HCT116 (cell line): ENCODE measurements at regions not wholly inside any gene's neighbourhood (a gene's known extent, or its start where the extent isn't known, plus 50 kb on each side); places are given as distances from the start of the nearest gene placed in this dataset.

Experiments
- ATAC-seq: fragments of 200-7000 bp; cut with Tn5 transposase; 2 replicates; pipeline ENCODE4 v1.9.1; 2020; ENCODE audit warnings: mild to moderate bottlenecking, moderate library complexity
- BruUV-seq: library from RNA; stranded (reverse); fragments of 400-500 nt; replicated peaks from 2 replicates; lab custom pipeline; 2021; lab: Mats Ljungman, UMichigan
- CTCF ChIA-PET: fragments of 300-600 bp; sonication (Branson Sonifier 250); formaldehyde crosslinking; loops from one replicate; lab custom pipeline; 2021; ENCODE audit warnings: antibody characterized with exemption; lab: Charles Lee
- POLR2A ChIA-PET: fragments of 300-600, 350-600 bp; sonication (Branson Sonifier 250); formaldehyde crosslinking; loops from one replicate; lab custom pipeline; 2021; ENCODE audit warnings: antibody characterized with exemption; lab: Charles Lee
- RAD21 ChIA-PET, 2 experiments: fragments of 300-600 bp; sonication (Branson Sonifier 250); formaldehyde crosslinking; loops; one replicate each; lab custom pipeline; 2023; ENCODE audit warnings: low total read pairs in 2 of 2; ENCODE audit not compliant: uncharacterized antibody in 2 of 2, unreplicated experiment in 2 of 2, low non-redundant PET in 1 of 2; lab: Charles Lee
- DNase-seq: peaks from one replicate; pipeline ENCODE4 v3.0.0-alpha.2; 2010; ENCODE audit warnings: low read depth, low spot score
- H2AFZ ChIP-seq: fragments of 200-600 bp; shearing (Covaris generic), sonication (generic); 2 replicates; pipeline ENCODE4 v1.6.1; 2017; ENCODE audit warnings: low read depth, mixed run types, mixed read lengths, antibody characterized with exemption, low read length; ENCODE audit not compliant: poor library complexity, severe bottlenecking
- H3K27ac ChIP-seq: 2 replicates; pipeline ENCODE4 v1.5.1; 2012; ENCODE audit warnings: low read depth, low read length
- H3K27me3 ChIP-seq: fragments of 200-600 bp; sonication (generic); 2 replicates; pipeline ENCODE4 v1.6.1; 2016; ENCODE audit warnings: mixed run types, low read length, mixed read lengths; ENCODE audit not compliant: insufficient read depth
- H3K36me3 ChIP-seq, 2 experiments: fragments of 200-500 bp in 1 of 2; fragments of 200-600 bp in 1 of 2; sonication (Bioruptor generic) in 1 of 2; sonication (generic) in 1 of 2; 2 replicates each; pipeline versions ENCODE4 v1.5.1 to v1.6.1; 2014 to 2016; ENCODE audit warnings: low read length in 2 of 2, inconsistent platforms in 1 of 2, mixed read lengths in 1 of 2, mixed run types in 1 of 2; ENCODE audit not compliant: insufficient read depth in 2 of 2, control insufficient read depth in 1 of 2
- H3K4me1 ChIP-seq, 2 experiments: fragments of 200-600 bp in 1 of 2; sonication (generic) in 1 of 2; 2 replicates each; pipeline versions ENCODE4 v1.5.1 to v1.6.1; 2012 to 2017; ENCODE audit warnings: low read length in 2 of 2, inconsistent platforms in 1 of 2, mild to moderate bottlenecking in 1 of 2, mixed read lengths in 1 of 2, mixed run types in 1 of 2, moderate library complexity in 1 of 2; ENCODE audit not compliant: insufficient read depth in 2 of 2, control insufficient read depth in 1 of 2
- H3K4me2 ChIP-seq: fragments of 200-600 bp; sonication (generic); 2 replicates; pipeline ENCODE4 v1.6.1; 2017; ENCODE audit warnings: mixed run types, low read length, mixed read lengths
- H3K4me3 ChIP-seq, 2 experiments: fragments of 200-600 bp in 1 of 2; sonication (generic) in 1 of 2; replicated peaks in 1 of 2; 2 replicates each; pipeline ENCODE4 v1.5.1; 2011 to 2016; ENCODE audit warnings: low read length in 2 of 2, control low read depth in 1 of 2, low read depth in 1 of 2, mild to moderate bottlenecking in 1 of 2, mixed read lengths in 1 of 2, mixed run types in 1 of 2
- H3K79me2 ChIP-seq: fragments of 200-600 bp; sonication (generic); 2 replicates; pipeline ENCODE4 v1.6.1; 2017; ENCODE audit warnings: mild to moderate bottlenecking, mixed run types, low read length, moderate library complexity, mixed read lengths; ENCODE audit not compliant: insufficient read depth
- H3K9ac ChIP-seq: fragments of 200-600 bp; sonication (generic); 2 replicates; pipeline ENCODE4 v1.6.1; 2016; ENCODE audit warnings: low read length, mixed read lengths
- H3K9me2 ChIP-seq: fragments of 200-600 bp; sonication (generic), shearing (Covaris generic); 2 replicates; pipeline ENCODE4 v1.6.1; 2017; ENCODE audit warnings: mixed run types, mild to moderate bottlenecking, moderate library complexity; ENCODE audit not compliant: insufficient read depth
- H3K9me3 ChIP-seq, 2 experiments: fragments of 200-500 bp in 1 of 2; fragments of 200-600 bp in 1 of 2; sonication (Bioruptor generic) in 1 of 2; sonication (generic) in 1 of 2; 2 replicates each; pipeline ENCODE4 v1.6.1; 2014 to 2017; ENCODE audit warnings: low read length in 2 of 2, mixed read lengths in 2 of 2, inconsistent platforms in 1 of 2, low read depth in 1 of 2, mild to moderate bottlenecking in 1 of 2, mixed run types in 1 of 2, moderate library complexity in 1 of 2; ENCODE audit not compliant: control insufficient read depth in 1 of 2, insufficient read depth in 1 of 2
- H4K20me1 ChIP-seq: fragments of 200-600 bp; sonication (generic), shearing (Covaris generic); 2 replicates; pipeline ENCODE4 v1.6.1; 2017; ENCODE audit warnings: mixed run types, mild to moderate bottlenecking, moderate library complexity; ENCODE audit not compliant: insufficient read depth
- CBX3 ChIP-seq: IDR thresholded peaks from 2 replicates; pipeline ENCODE4 v1.6.1; 2012; ENCODE audit warnings: low read depth
- CEBPB ChIP-seq: IDR thresholded peaks from 2 replicates; pipeline ENCODE4 v1.6.1; 2012; ENCODE audit warnings: low read depth
- EGR1 ChIP-seq: IDR thresholded peaks from 2 replicates; pipeline ENCODE4 v1.6.1; 2012; ENCODE audit warnings: low read depth
- JUND ChIP-seq: IDR thresholded peaks from 2 replicates; pipeline ENCODE4 v1.6.1; 2012
- POLR2A ChIP-seq: IDR thresholded peaks from 2 replicates; pipeline ENCODE4 v1.7.0; 2011; ENCODE audit warnings: borderline replicate concordance; ENCODE audit not compliant: insufficient read depth, insufficient read length; ENCODE audit errors: extremely low read depth
- SIN3A ChIP-seq: IDR thresholded peaks from 2 replicates; pipeline ENCODE4 v1.6.1; 2012; ENCODE audit warnings: low read depth
- TCF7L2 ChIP-seq: IDR thresholded peaks from 2 replicates; pipeline ENCODE4 v1.7.0; 2011; ENCODE audit warnings: borderline replicate concordance, inconsistent platforms; ENCODE audit not compliant: insufficient read depth, insufficient read length; ENCODE audit errors: extremely low read depth
- YY1 ChIP-seq: IDR thresholded peaks from 2 replicates; pipeline ENCODE4 v1.6.1; 2011; ENCODE audit warnings: low read length, low read depth, moderate library complexity, mild to moderate bottlenecking; ENCODE audit not compliant: insufficient replicate concordance; ENCODE audit errors: extremely low read depth
- ZFX ChIP-seq: fragments of 450-650 bp; IDR thresholded peaks from 2 replicates; pipeline ENCODE4 v1.6.1; 2017
- intact Hi-C: fragments of 100-400 bp; cut with micrococcal nuclease; formaldehyde crosslinking; loops from 2 replicates; pipeline ENCODE4 v1.10.0; 2022
- TF ChIP-seq, protein P1 (sequence below), 3 experiments: fragments of 200-600 bp in 1 of 3; sonication (generic) in 1 of 3; IDR thresholded peaks in 2 of 3; conservative IDR thresholded peaks in 1 of 3; 2 replicates each; pipeline ENCODE4 v1.5.1; 2012 to 2017; ENCODE audit warnings: low read depth in 2 of 3, low read length in 2 of 3, antibody characterized with exemption in 1 of 3, borderline replicate concordance in 1 of 3, control low read depth in 1 of 3, mild to moderate bottlenecking in 1 of 3, mixed read lengths in 1 of 3, mixed run types in 1 of 3, moderate library complexity in 1 of 3; ENCODE audit not compliant: insufficient read depth in 1 of 3

DNA sequence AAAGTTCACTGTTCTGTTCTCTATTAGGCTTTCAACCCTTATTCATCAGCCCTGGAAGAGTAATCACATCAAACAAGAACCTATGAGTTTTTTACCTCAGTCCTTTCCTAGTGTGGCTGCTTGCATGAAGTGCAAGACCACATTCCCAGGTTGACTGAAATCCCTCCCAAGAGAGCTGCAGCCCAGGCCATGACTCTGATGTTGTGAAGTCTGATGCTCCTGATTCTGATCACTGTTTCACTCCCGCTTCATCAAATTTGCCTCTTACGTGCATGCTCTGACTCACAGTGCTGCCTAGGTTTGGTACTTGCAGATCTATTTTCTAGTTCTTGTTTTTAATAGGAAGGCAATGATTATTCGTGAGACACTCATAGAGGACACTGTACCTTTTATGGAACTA lies 58.2 kb upstream of the DSEL start:
- POLR2A ChIA-PET: no interaction called here
- Histone ChIP-seq H3K9ac (no peak overlapping the region), H3K4me2 (no peak overlapping the region), H3K27ac (no peak overlapping the region), H3K27me3 (no peaks in the 10 kb centered on the region), H4K20me1 (no peaks in the 10 kb centered on the region)
- ATAC-seq: no peak
- TF ChIP-seq SIN3A: no peak
- TF ChIP-seq, protein P1, sequence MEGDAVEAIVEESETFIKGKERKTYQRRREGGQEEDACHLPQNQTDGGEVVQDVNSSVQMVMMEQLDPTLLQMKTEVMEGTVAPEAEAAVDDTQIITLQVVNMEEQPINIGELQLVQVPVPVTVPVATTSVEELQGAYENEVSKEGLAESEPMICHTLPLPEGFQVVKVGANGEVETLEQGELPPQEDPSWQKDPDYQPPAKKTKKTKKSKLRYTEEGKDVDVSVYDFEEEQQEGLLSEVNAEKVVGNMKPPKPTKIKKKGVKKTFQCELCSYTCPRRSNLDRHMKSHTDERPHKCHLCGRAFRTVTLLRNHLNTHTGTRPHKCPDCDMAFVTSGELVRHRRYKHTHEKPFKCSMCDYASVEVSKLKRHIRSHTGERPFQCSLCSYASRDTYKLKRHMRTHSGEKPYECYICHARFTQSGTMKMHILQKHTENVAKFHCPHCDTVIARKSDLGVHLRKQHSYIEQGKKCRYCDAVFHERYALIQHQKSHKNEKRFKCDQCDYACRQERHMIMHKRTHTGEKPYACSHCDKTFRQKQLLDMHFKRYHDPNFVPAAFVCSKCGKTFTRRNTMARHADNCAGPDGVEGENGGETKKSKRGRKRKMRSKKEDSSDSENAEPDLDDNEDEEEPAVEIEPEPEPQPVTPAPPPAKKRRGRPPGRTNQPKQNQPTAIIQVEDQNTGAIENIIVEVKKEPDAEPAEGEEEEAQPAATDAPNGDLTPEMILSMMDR (IDR thresholded peaks at IDR 0.05 in 2 of 3, conservative IDR thresholded peaks at IDR 0.05 in 1 of 3; ENCODE audit: borderline replicate concordance in 1 of 3, insufficient read depth in 1 of 3, low read depth in 2 of 3, low read length in 2 of 3): no peak
- TF ChIP-seq EGR1: no peak
- TF ChIP-seq JUND: no peak
- TF ChIP-seq CEBPB: no peak
- no peak for TF ChIP-seq POLR2A
- TF ChIP-seq ZFX: no peak
- TF ChIP-seq TCF7L2: no peak
- no peak for TF ChIP-seq CBX3
- TF ChIP-seq YY1: no peak
- TF ChIP-seq, all 23 proteins: peak for 0
- no peaks in the 10 kb centered on the region for H3K79me2 ChIP-seq
- H3K4me3 ChIP-seq: no peak overlapping the region
- no peak for DNase-seq
- no peaks in the 10 kb centered on the region for H3K36me3 ChIP-seq
- H3K9me2 ChIP-seq: no peaks in the 10 kb centered on the region
- no peaks in the 10 kb centered on the region for H3K4me1 ChIP-seq
- intact Hi-C loops: no loop called here
- H2AFZ ChIP-seq: no peak overlapping the region
- ChIA-PET CTCF (no interaction called here), RAD21 (no interaction called here)
- BruUV-seq: no TSS peak
- peaks cover 8 to 14% of the 10 kb centered on the region in 2 experiments; a peak in 3 of 4 replicates for H3K9me3 ChIP-seq
